GM12878 (cell line): ENCODE measurements at regions not wholly inside any gene's neighbourhood (a gene's known extent, or its start where the extent isn't known, plus 50 kb on each side); places are given as distances from the start of the nearest gene placed in this dataset.

Source experiments
- NFYA ChIP-seq: IDR thresholded peaks from 2 replicates; pipeline ENCODE4 v1.6.1; 2011; ENCODE audit warnings: low read depth, mild to moderate bottlenecking, low read length, improper control_type of control experiment, borderline replicate concordance
- NR2C2 ChIP-seq: IDR thresholded peaks from 2 replicates; pipeline ENCODE4 v1.6.1; 2011; ENCODE audit warnings: borderline replicate concordance, low read depth; ENCODE audit not compliant: control insufficient read depth, insufficient read length
- SMAD5 ChIP-seq: IDR thresholded peaks from 2 replicates; pipeline ENCODE4 v1.6.1; 2016; ENCODE audit warnings: antibody characterized with exemption, low read depth
- TARDBP ChIP-seq: IDR thresholded peaks from 2 replicates; pipeline ENCODE4 v1.6.1; 2016; ENCODE audit warnings: borderline replicate concordance

DNA sequence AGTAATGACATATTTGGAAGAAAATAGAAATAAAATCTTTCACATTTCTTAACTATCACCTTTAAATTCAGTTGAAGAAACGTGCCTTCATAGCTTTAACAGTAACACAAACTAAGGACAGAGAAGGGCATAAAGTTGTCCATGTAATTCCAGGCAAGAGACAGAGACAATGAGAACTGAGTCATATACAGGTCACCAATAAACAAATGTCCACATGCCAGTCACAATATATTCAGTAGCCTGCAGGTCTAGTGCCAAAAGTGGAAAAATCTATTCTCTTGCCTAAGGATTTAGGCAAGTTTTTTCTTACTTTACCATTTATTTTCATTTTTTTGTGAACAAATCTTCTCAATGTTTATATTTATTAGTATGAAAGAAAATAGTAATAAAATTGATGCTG, 1711.5 kb upstream of the NUDT12 start:
- TF ChIP-seq NFYA (no peak), NR2C2 (no peak), TARDBP (no peak), SMAD5 (no peak)
